HL-60 (cell line): ENCODE measurements at regions not wholly inside any gene's neighbourhood (a gene's known extent, or its start where the extent isn't known, plus 50 kb on each side); places are given as distances from the start of the nearest gene placed in this dataset.

ENCODE experiments used
- DNase-seq, 2 experiments: peaks; one replicate each; pipeline ENCODE4 v3.0.0-alpha.2; 2010 to 2020; ENCODE audit warnings: low read depth in 1 of 2, low spot score in 1 of 2
- H3K27ac ChIP-seq: fragments of 250-450 bp; sonication (Bioruptor Pico); replicated peaks from 2 replicates; pipeline ENCODE4 v1.5.1; 2020; ENCODE audit warnings: mild to moderate bottlenecking, moderate library complexity
- H3K27me3 ChIP-seq: fragments of 250-450 bp; sonication (Bioruptor Pico); 2 replicates; pipeline ENCODE4 v1.5.1; 2021; ENCODE audit warnings: mild to moderate bottlenecking, moderate library complexity; ENCODE audit not compliant: insufficient read depth, poor library complexity, severe bottlenecking
- H3K4me3 ChIP-seq: replicated peaks from 2 replicates; pipeline ENCODE4 v1.5.1; 2011; ENCODE audit warnings: mild to moderate bottlenecking, control low read depth, low read length; ENCODE audit not compliant: insufficient read depth
- GABPA ChIP-seq: IDR thresholded peaks from 2 replicates; pipeline ENCODE4 v1.6.1; 2012; ENCODE audit warnings: low read depth
- POLR2AphosphoS5 ChIP-seq: IDR thresholded peaks from 2 replicates; pipeline ENCODE4 v1.6.1; 2012; ENCODE audit warnings: low read depth
- SPI1 ChIP-seq: IDR thresholded peaks from 2 replicates; pipeline ENCODE4 v1.6.1; 2012; ENCODE audit warnings: low read depth, mild to moderate bottlenecking, borderline replicate concordance
- TF ChIP-seq, protein P1 (sequence below): IDR thresholded peaks from 2 replicates; pipeline ENCODE4 v1.6.1; 2012; ENCODE audit warnings: low read depth; ENCODE audit not compliant: insufficient replicate concordance
- TF ChIP-seq, protein P2 (sequence below): IDR thresholded peaks from one replicate; pipeline ENCODE4 v1.5.1; 2011; ENCODE audit warnings: low read length, control low read depth, inconsistent platforms; ENCODE audit not compliant: insufficient read depth

DNA sequence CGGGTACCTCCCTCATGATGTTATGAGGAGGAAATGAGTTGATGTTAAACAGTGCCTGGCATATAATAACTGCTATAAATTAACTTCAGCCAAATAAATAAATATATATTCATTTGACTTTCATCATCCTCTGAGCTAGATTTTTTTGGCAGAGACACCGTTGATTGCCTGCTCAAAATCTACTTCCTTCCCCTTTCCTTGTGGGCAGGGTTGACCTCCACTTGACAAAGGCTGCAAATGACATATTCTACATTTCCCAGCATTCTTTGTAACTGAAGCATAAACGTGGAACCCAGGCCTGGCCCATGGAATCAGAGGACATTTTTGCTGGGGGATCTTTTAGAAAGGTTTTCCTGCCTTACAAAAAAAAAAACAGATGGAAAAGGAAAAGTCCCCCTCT, 177.8 kb downstream of the TXNL1 start:
- H3K4me3 ChIP-seq, result no peak overlapping the region
- no peaks in the 10 kb centered on the region for H3K27me3 ChIP-seq
- no peak for TF ChIP-seq GABPA
- peak; percentile 77 for TF ChIP-seq SPI1
- TF ChIP-seq, protein P1, sequence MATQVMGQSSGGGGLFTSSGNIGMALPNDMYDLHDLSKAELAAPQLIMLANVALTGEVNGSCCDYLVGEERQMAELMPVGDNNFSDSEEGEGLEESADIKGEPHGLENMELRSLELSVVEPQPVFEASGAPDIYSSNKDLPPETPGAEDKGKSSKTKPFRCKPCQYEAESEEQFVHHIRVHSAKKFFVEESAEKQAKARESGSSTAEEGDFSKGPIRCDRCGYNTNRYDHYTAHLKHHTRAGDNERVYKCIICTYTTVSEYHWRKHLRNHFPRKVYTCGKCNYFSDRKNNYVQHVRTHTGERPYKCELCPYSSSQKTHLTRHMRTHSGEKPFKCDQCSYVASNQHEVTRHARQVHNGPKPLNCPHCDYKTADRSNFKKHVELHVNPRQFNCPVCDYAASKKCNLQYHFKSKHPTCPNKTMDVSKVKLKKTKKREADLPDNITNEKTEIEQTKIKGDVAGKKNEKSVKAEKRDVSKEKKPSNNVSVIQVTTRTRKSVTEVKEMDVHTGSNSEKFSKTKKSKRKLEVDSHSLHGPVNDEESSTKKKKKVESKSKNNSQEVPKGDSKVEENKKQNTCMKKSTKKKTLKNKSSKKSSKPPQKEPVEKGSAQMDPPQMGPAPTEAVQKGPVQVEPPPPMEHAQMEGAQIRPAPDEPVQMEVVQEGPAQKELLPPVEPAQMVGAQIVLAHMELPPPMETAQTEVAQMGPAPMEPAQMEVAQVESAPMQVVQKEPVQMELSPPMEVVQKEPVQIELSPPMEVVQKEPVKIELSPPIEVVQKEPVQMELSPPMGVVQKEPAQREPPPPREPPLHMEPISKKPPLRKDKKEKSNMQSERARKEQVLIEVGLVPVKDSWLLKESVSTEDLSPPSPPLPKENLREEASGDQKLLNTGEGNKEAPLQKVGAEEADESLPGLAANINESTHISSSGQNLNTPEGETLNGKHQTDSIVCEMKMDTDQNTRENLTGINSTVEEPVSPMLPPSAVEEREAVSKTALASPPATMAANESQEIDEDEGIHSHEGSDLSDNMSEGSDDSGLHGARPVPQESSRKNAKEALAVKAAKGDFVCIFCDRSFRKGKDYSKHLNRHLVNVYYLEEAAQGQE, result no peak
- DNase-seq, result peak; percentile 86 to 88
- peak overlapping the region; percentile 74 for H3K27ac ChIP-seq

DNA sequence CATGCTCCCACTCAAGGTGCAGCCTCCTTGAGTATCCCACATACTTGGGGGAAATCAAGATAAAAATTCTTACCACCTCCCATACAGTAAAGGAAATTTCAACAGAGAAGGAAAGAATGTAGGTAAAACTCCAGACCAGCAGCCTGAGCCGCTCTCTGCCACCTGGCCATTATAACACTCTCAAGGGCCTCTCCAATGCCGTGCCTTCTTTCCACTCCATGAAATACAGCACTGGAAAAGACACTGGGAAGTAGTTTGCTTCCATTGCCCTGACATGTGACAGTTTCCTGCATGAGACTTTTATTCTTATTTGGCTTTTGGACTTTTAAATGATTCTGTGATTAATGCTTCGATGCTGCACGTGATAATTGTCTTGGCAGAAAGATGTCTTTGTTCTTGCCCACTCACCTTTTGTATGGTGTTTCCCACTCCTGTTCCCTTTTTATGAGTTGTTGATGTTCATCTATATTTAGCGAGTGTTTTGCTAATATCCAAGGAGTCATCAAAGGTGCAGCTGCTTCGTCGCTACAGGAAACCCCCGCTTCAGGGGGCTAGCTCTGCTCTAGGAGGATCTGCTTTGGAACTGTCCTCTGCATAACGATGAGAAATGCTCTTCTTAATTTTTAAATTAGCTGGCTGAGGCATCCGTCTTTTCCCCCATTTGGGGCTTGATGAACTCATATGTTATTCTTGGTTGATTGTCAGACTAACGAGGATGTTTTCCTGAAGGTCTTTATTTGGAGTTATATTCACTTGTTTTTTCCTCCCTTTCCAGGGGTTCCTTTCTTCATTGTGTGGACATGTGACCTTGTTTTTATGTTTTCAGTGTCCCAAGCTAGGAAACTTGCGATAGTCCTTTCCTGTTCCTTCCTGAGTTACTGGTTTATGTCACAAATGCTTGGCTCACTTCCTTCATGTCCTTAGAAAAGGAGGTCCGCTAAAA, 179.4 kb downstream of the TXNL1 start:
- Histone ChIP-seq H3K27ac (peak overlapping the region; percentile 74; the same call in 1 of the 2 replicates), H3K27me3 (no peaks in the 10 kb centered on the region), H3K4me3 (no peak overlapping the region)
- DNase-seq, result no peak
- no peak for TF ChIP-seq SPI1
- TF ChIP-seq GABPA, result no peak
- TF ChIP-seq, protein P2, sequence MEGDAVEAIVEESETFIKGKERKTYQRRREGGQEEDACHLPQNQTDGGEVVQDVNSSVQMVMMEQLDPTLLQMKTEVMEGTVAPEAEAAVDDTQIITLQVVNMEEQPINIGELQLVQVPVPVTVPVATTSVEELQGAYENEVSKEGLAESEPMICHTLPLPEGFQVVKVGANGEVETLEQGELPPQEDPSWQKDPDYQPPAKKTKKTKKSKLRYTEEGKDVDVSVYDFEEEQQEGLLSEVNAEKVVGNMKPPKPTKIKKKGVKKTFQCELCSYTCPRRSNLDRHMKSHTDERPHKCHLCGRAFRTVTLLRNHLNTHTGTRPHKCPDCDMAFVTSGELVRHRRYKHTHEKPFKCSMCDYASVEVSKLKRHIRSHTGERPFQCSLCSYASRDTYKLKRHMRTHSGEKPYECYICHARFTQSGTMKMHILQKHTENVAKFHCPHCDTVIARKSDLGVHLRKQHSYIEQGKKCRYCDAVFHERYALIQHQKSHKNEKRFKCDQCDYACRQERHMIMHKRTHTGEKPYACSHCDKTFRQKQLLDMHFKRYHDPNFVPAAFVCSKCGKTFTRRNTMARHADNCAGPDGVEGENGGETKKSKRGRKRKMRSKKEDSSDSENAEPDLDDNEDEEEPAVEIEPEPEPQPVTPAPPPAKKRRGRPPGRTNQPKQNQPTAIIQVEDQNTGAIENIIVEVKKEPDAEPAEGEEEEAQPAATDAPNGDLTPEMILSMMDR, result no peak
- TF ChIP-seq, protein P1, result no peak
- TF ChIP-seq POLR2AphosphoS5, result no peak

DNA sequence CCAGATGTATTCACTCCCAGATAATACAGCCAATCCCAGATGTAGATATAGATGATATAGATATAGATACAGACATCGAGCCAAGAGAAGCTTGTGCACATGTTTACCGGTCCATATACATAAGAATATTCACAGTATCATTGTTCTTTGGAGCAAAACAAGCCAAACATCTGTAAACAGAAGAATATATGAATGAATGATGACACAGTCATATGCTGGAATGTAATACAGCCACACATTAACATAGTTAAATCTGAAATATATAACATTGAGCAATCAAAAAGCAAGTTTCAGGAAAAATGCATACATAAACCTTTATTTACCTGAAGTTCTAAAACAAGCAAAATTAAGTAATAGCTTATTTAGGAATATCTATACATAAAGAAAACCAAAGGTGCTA, 182.5 kb downstream of the TXNL1 start:
- no peak overlapping the region for H3K4me3 ChIP-seq
- TF ChIP-seq GABPA (no peak), SPI1 (no peak), POLR2AphosphoS5 (no peak)
- TF ChIP-seq, protein P1, result no peak
- TF ChIP-seq, protein P2, result no peak
- DNase-seq, result no peak
- no peaks in the 10 kb centered on the region for H3K27me3 ChIP-seq
- no peak overlapping the region for H3K27ac ChIP-seq
